ENCODE measurements at regions not wholly inside any gene's neighbourhood (a gene's known extent, or its start where the extent isn't known, plus 50 kb on each side); places are given as distances from the start of the nearest gene placed in this dataset.

DNA sequence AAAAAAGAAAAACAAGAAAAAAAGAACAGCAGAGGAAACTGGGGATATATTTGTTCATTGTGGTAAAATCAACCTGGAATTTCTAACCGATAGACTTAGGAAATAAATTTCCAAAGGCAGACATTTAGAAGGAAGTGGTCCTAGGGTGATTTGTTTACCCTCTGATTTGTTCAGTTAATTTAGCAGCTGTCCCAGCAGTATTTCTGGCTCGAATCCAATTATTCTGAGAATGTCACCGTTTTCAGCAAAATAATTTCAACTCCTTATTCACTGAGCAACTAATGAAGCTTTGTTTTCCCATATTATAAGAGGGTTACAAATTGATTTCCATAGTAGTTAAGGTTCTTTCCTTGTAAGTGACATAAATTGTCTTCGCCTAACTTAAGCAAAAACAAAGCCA is 285.2 kb upstream of the SYT10 start:
- TF ChIP-seq ZNF423 (tag by site-specific recombination; IDR thresholded peaks at IDR 0.05) = no peak
- TF ChIP-seq, protein P1, sequence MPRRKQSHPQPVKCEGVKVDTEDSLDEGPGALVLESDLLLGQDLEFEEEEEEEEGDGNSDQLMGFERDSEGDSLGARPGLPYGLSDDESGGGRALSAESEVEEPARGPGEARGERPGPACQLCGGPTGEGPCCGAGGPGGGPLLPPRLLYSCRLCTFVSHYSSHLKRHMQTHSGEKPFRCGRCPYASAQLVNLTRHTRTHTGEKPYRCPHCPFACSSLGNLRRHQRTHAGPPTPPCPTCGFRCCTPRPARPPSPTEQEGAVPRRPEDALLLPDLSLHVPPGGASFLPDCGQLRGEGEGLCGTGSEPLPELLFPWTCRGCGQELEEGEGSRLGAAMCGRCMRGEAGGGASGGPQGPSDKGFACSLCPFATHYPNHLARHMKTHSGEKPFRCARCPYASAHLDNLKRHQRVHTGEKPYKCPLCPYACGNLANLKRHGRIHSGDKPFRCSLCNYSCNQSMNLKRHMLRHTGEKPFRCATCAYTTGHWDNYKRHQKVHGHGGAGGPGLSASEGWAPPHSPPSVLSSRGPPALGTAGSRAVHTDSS (tag by site-specific recombination; IDR thresholded peaks at IDR 0.05) = no peak
- no peak for TF ChIP-seq ZSCAN23 (tag by site-specific recombination; IDR thresholded peaks at IDR 0.05)
- Histone ChIP-seq H3K27ac (ENCODE audit: extremely low read depth, low read depth, low read length) (no peak overlapping the region), H3K4me1 (ENCODE audit: control insufficient read depth, insufficient read depth, low read length) (no peaks in the 10 kb centered on the region), H3K4me3 (ENCODE audit: low read depth, low read length) (no peak overlapping the region), H3K9me3 (ENCODE audit: control insufficient read depth, insufficient read depth, low read depth, low read length) (no peaks in the 10 kb centered on the region), H3K36me3 (ENCODE audit: control insufficient read depth in 2 of 2, insufficient read depth in 1 of 2, low read length in 2 of 2) (no peaks in the 10 kb centered on the region)
- ChIA-PET POLR2A (no interaction called here), CTCF (no interaction called here)

DNA sequence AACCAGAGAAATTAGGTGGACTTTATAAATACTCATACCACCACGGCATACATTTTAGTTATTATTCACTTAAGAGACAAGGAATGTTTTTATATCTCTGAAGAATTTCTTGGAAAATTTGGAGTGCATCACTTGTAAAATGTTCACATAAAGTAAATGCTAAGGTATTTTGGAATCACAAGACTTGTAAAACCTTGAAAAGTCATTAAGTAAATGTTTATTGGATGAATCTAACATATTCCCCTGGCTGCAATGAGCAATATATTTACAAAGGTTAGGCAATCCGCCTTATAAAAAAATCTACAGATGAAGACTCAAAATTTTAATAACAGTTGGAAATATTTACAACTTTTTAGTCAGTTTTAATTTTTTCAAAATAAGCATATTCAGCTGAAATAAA is 287.4 kb upstream of the ALG10 start:
- POLR2A ChIA-PET = no interaction called here
- Histone ChIP-seq H3K4me1 (ENCODE audit: control insufficient read depth, insufficient read depth, low read length) (no peaks in the 10 kb centered on the region), H3K9me3 (ENCODE audit: control insufficient read depth, insufficient read depth, low read depth, low read length) (no peaks in the 10 kb centered on the region), H3K4me3 (ENCODE audit: low read depth, low read length) (no peak overlapping the region), H3K36me3 (ENCODE audit: control insufficient read depth in 2 of 2, insufficient read depth in 1 of 2, low read length in 2 of 2) (no peaks in the 10 kb centered on the region), H3K27ac (ENCODE audit: extremely low read depth, low read depth, low read length) (no peak overlapping the region)
- no peak for TF ChIP-seq HOXD13 (CRISPR knock-in tag; IDR thresholded peaks at IDR 0.05; ENCODE audit: borderline replicate concordance)
- TF ChIP-seq, protein P2, sequence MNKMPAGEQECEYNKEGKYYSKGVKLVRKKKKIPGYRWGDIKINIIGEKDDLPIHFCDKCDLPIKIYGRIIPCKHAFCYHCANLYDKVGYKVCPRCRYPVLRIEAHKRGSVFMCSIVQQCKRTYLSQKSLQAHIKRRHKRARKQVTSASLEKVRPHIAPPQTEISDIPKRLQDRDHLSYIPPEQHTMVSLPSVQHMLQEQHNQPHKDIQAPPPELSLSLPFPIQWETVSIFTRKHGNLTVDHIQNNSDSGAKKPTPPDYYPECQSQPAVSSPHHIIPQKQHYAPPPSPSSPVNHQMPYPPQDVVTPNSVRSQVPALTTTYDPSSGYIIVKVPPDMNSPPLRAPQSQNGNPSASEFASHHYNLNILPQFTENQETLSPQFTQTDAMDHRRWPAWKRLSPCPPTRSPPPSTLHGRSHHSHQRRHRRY (tag by site-specific recombination; IDR thresholded peaks at IDR 0.05) = no peak
- TF ChIP-seq KLF9 (tag by site-specific recombination; IDR thresholded peaks at IDR 0.05; ENCODE audit: low read depth) = no peak
- no peak for TF ChIP-seq KLF10 (tag by site-specific recombination; IDR thresholded peaks at IDR 0.05)
- TF ChIP-seq ZNF2 (tag by site-specific recombination; IDR thresholded peaks at IDR 0.05) = no peak
- TF ChIP-seq ZNF202 (tag by site-specific recombination; IDR thresholded peaks at IDR 0.05; ENCODE audit: borderline replicate concordance) = no peak
- TF ChIP-seq, protein P3, sequence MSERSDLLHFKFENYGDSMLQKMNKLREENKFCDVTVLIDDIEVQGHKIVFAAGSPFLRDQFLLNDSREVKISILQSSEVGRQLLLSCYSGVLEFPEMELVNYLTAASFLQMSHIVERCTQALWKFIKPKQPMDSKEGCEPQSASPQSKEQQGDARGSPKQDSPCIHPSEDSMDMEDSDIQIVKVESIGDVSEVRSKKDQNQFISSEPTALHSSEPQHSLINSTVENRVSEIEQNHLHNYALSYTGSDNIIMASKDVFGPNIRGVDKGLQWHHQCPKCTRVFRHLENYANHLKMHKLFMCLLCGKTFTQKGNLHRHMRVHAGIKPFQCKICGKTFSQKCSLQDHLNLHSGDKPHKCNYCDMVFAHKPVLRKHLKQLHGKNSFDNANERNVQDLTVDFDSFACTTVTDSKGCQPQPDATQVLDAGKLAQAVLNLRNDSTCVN (tag by site-specific recombination; optimal IDR thresholded peaks at IDR 0.05) = no peak
- TF ChIP-seq ZNF24 (tag by site-specific recombination; IDR thresholded peaks at IDR 0.05) = no peak
- no peak for TF ChIP-seq ZSCAN23 (tag by site-specific recombination; IDR thresholded peaks at IDR 0.05)
- TF ChIP-seq, protein P4, sequence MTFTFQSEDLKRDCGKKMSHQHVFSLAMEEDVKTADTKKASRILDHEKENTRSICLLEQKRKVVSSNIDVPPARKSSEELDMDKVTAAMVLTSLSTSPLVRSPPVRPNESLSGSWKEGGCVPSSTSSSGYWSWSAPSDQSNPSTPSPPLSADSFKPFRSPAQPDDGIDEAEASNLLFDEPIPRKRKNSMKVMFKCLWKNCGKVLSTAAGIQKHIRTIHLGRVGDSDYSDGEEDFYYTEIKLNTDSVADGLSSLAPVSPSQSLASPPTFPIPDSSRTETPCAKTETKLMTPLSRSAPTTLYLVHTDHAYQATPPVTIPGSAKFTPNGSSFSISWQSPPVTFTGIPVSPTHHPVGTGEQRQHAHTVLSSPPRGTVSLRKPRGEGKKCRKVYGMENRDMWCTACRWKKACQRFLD (tag by site-specific recombination; IDR thresholded peaks at IDR 0.05) = no peak
- no peak for TF ChIP-seq ZNF426 (tag by site-specific recombination; IDR thresholded peaks at IDR 0.05)
- no peak for TF ChIP-seq ZNF133 (tag by site-specific recombination; IDR thresholded peaks at IDR 0.05)
- no peak for TF ChIP-seq ZNF10 (tag by site-specific recombination; IDR thresholded peaks at IDR 0.05)
- no peak for TF ChIP-seq ZNF521 (tag by site-specific recombination; IDR thresholded peaks at IDR 0.05)
- no peak for TF ChIP-seq ZNF830 (tag by site-specific recombination; IDR thresholded peaks at IDR 0.05; ENCODE audit: low read depth)
- TF ChIP-seq ZBTB21 (tag by site-specific recombination; IDR thresholded peaks at IDR 0.05) = no peak
- TF ChIP-seq, protein P5, sequence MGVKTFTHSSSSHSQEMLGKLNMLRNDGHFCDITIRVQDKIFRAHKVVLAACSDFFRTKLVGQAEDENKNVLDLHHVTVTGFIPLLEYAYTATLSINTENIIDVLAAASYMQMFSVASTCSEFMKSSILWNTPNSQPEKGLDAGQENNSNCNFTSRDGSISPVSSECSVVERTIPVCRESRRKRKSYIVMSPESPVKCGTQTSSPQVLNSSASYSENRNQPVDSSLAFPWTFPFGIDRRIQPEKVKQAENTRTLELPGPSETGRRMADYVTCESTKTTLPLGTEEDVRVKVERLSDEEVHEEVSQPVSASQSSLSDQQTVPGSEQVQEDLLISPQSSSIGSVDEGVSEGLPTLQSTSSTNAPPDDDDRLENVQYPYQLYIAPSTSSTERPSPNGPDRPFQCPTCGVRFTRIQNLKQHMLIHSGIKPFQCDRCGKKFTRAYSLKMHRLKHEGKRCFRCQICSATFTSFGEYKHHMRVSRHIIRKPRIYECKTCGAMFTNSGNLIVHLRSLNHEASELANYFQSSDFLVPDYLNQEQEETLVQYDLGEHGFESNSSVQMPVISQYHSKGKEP (tag by site-specific recombination; IDR thresholded peaks at IDR 0.05) = no peak
- TF ChIP-seq MYNN (tag by site-specific recombination; IDR thresholded peaks at IDR 0.05; ENCODE audit: borderline replicate concordance) = no peak
- TF ChIP-seq SCRT2 (tag by site-specific recombination; IDR thresholded peaks at IDR 0.05) = no peak
- no peak for TF ChIP-seq ZSCAN16 (tag by site-specific recombination; IDR thresholded peaks at IDR 0.05)
- CTCF ChIA-PET = no interaction called here
